WTC11 (cell line): ENCODE measurements at regions not wholly inside any gene's neighbourhood (a gene's known extent, or its start where the extent isn't known, plus 50 kb on each side); places are given as distances from the start of the nearest gene placed in this dataset.

Experiments used
- ATAC-seq: fragments of 200-7000 bp; cut with Tn5 transposase; 2 replicates; pipeline ENCODE4 v1.10.0; 2021; ENCODE audit warnings: mild to moderate bottlenecking, moderate library complexity
- CTCF ChIA-PET: fragments of 300-600 bp; sonication (Branson Sonifier 250); formaldehyde crosslinking; loops from one replicate; lab custom pipeline; 2021; ENCODE audit warnings: antibody characterized with exemption; lab: Charles Lee
- POLR2A ChIA-PET: fragments of 350-600 bp; sonication (Branson Sonifier 250); formaldehyde crosslinking; loops from one replicate; lab custom pipeline; 2021; ENCODE audit warnings: antibody characterized with exemption; lab: Charles Lee
- DNase-seq: peaks from one replicate; pipeline ENCODE4 v3.0.0; 2021; ENCODE audit warnings: low spot score
- H3K27ac Mint-ChIP-seq: 2 replicates; pipeline ENCODE4 v1.8.0; 2021; ENCODE audit warnings: mixed read lengths
- H3K27me3 Mint-ChIP-seq: 2 replicates; pipeline ENCODE4 v1.8.0; 2021; ENCODE audit warnings: low read depth, mild to moderate bottlenecking, moderate library complexity, mixed read lengths
- H3K36me3 Mint-ChIP-seq: 2 replicates; pipeline ENCODE4 v1.8.0; 2021; ENCODE audit warnings: mixed read lengths
- H3K4me1 Mint-ChIP-seq: 2 replicates; pipeline ENCODE4 v1.8.0; 2022; ENCODE audit warnings: mixed read lengths
- H3K4me3 Mint-ChIP-seq: 2 replicates; pipeline ENCODE4 v1.8.0; 2021; ENCODE audit warnings: mild to moderate bottlenecking, moderate library complexity, mixed read lengths
- H3K9me3 Mint-ChIP-seq: 2 replicates; pipeline ENCODE4 v1.8.0; 2021; ENCODE audit warnings: mixed read lengths
- ATF1 ChIP-seq: sonication (generic); formaldehyde crosslinking; IDR thresholded peaks from 2 replicates; pipeline ENCODE4 v1.8.1; 2023; ENCODE audit warnings: mild to moderate bottlenecking, moderate library complexity, missing genetic modification reagents
- ATF3 ChIP-seq: sonication (generic); formaldehyde crosslinking; conservative IDR thresholded peaks from 2 replicates; pipeline ENCODE4 v1.8.1; 2022; ENCODE audit warnings: mild to moderate bottlenecking, missing genetic modification reagents
- CTCF ChIP-seq: fragments of 200-600 bp; IDR thresholded peaks from 2 replicates; pipeline ENCODE4 v1.8.0; 2022; ENCODE audit warnings: antibody characterized with exemption
- E2F4 ChIP-seq: sonication (generic); formaldehyde crosslinking; IDR thresholded peaks from 2 replicates; pipeline ENCODE4 v1.8.1; 2022; ENCODE audit warnings: low read depth, mild to moderate bottlenecking, moderate library complexity, missing genetic modification reagents, borderline replicate concordance
- ELF4 ChIP-seq: sonication (generic); formaldehyde crosslinking; IDR thresholded peaks from 2 replicates; pipeline ENCODE4 v1.8.1; 2022; ENCODE audit warnings: low read depth, mild to moderate bottlenecking, moderate library complexity, missing genetic modification reagents
- ERG ChIP-seq: fragments of 250-450 bp; sonication (Bioruptor Pico); IDR thresholded peaks from 2 replicates; pipeline ENCODE4 v1.8.0; 2021; ENCODE audit warnings: mild to moderate bottlenecking
- FOXK1 ChIP-seq: sonication (generic); formaldehyde crosslinking; IDR thresholded peaks from 2 replicates; pipeline ENCODE4 v1.8.0; 2022; ENCODE audit warnings: mild to moderate bottlenecking, moderate library complexity, missing genetic modification reagents
- GRHL2 ChIP-seq: fragments of 250-450 bp; sonication (Bioruptor Pico); IDR thresholded peaks from 2 replicates; pipeline ENCODE4 v1.8.0; 2022; ENCODE audit warnings: mild to moderate bottlenecking, moderate library complexity; ENCODE audit not compliant: insufficient replicate concordance, severe bottlenecking
- MYBL2 ChIP-seq: sonication (generic); formaldehyde crosslinking; IDR thresholded peaks from 2 replicates; pipeline ENCODE4 v1.8.1; 2023; ENCODE audit warnings: mild to moderate bottlenecking, moderate library complexity, missing genetic modification reagents
- NFATC4 ChIP-seq: fragments of 250-450 bp; sonication (Bioruptor Pico); IDR thresholded peaks from 2 replicates; pipeline ENCODE4 v1.9.0; 2021; ENCODE audit warnings: mild to moderate bottlenecking
- NFYB ChIP-seq: sonication (generic); formaldehyde crosslinking; conservative IDR thresholded peaks from 2 replicates; pipeline ENCODE4 v1.8.0; 2022; ENCODE audit warnings: low read depth, missing genetic modification reagents
- NR3C1 ChIP-seq: sonication (generic); formaldehyde crosslinking; conservative IDR thresholded peaks from 2 replicates; pipeline ENCODE4 v1.8.1; 2023; ENCODE audit warnings: low read depth, mild to moderate bottlenecking, missing genetic modification reagents
- OVOL2 ChIP-seq: fragments of 250-450 bp; sonication (Bioruptor Pico); IDR thresholded peaks from 2 replicates; pipeline ENCODE4 v1.9.0; 2021; ENCODE audit warnings: mild to moderate bottlenecking, borderline replicate concordance
- PRDM15 ChIP-seq: sonication (generic); formaldehyde crosslinking; IDR thresholded peaks from 2 replicates; pipeline ENCODE4 v1.8.0; 2022; ENCODE audit warnings: missing genetic modification reagents
- PRRX2 ChIP-seq: fragments of 250-450 bp; sonication (Bioruptor Pico); IDR thresholded peaks from 2 replicates; pipeline ENCODE4 v1.8.0; 2021; ENCODE audit warnings: mild to moderate bottlenecking
- RELA ChIP-seq: sonication (generic); formaldehyde crosslinking; IDR thresholded peaks from 2 replicates; pipeline ENCODE4 v1.8.1; 2022; ENCODE audit warnings: missing genetic modification reagents, mild to moderate bottlenecking, borderline replicate concordance
- SP1 ChIP-seq: sonication (generic); formaldehyde crosslinking; conservative IDR thresholded peaks from 2 replicates; pipeline ENCODE4 v1.8.1; 2022; ENCODE audit warnings: missing genetic modification reagents
- TEAD1 ChIP-seq: sonication (generic); formaldehyde crosslinking; IDR thresholded peaks from 2 replicates; pipeline ENCODE4 v1.8.0; 2022; ENCODE audit warnings: mild to moderate bottlenecking, missing genetic modification reagents
- TEAD4 ChIP-seq: sonication (generic); formaldehyde crosslinking; IDR thresholded peaks from 2 replicates; pipeline ENCODE4 v1.8.0; 2022; ENCODE audit warnings: mild to moderate bottlenecking, missing genetic modification reagents
- ZNF263 ChIP-seq: sonication (generic); formaldehyde crosslinking; IDR thresholded peaks from 2 replicates; pipeline ENCODE4 v1.8.1; 2022; ENCODE audit warnings: low read depth, mild to moderate bottlenecking, moderate library complexity, missing genetic modification reagents
- ZNF396 ChIP-seq: fragments of 250-450 bp; sonication (Bioruptor Pico); IDR thresholded peaks from 2 replicates; pipeline ENCODE4 v1.8.0; 2021; ENCODE audit warnings: mild to moderate bottlenecking, moderate library complexity, borderline replicate concordance
- ZNF425 ChIP-seq: fragments of 250-450 bp; sonication (Bioruptor Pico); conservative IDR thresholded peaks from 2 replicates; pipeline ENCODE4 v1.9.0; 2021; ENCODE audit warnings: mild to moderate bottlenecking
- ZNF512 ChIP-seq: sonication (generic); formaldehyde crosslinking; IDR thresholded peaks from 2 replicates; pipeline ENCODE4 v1.8.1; 2022; ENCODE audit warnings: missing genetic modification reagents, borderline replicate concordance

- Mint-ChIP-seq H3K27ac (no peak overlapping the region), H3K36me3 (no peaks in the 10 kb centered on the region), H3K27me3 (peaks cover 2% of the 10 kb centered on the region; the same call in 1 of the 2 replicates), H3K9me3 (no peaks in the 10 kb centered on the region), H3K4me3 (no peak overlapping the region), H3K4me1 (peaks cover 11% of the 10 kb centered on the region)
- TF ChIP-seq E2F4 (CRISPR knock-in tag) = no peak
- no peak for TF ChIP-seq FOXK1
- TF ChIP-seq OVOL2 (CRISPR knock-in tag) = no peak
- no peak for TF ChIP-seq SP1 (CRISPR knock-in tag)
- no peak for TF ChIP-seq NFATC4 (CRISPR knock-in tag)
- TF ChIP-seq ATF3 = no peak
- no peak for TF ChIP-seq ZNF512
- TF ChIP-seq MYBL2 (CRISPR knock-in tag) = no peak
- no peak for TF ChIP-seq ZNF425
- no peak for TF ChIP-seq ZNF396 (CRISPR knock-in tag)
- no peak for TF ChIP-seq CTCF
- TF ChIP-seq NR3C1 (CRISPR knock-in tag) = no peak
- TF ChIP-seq PRRX2 (CRISPR knock-in tag) = no peak
- TF ChIP-seq ELF4 (CRISPR knock-in tag) = no peak
- TF ChIP-seq NFYB (CRISPR knock-in tag) = no peak
- no peak for TF ChIP-seq TEAD1 (CRISPR knock-in tag)
- no peak for TF ChIP-seq ZNF263 (CRISPR knock-in tag)
- ATAC-seq (no peak), DNase-seq (no peak)
- ChIA-PET CTCF (interaction anchor here (0.6 kb wide), 1 partner anchor 865 kb away, joined by 3 read pairs; no protein-coding TSS in a partner anchor), POLR2A (no interaction called here)
Observed at GRCh38 chr13:78254113-78254512, 335.5 kb upstream of the EDNRB start.

- Mint-ChIP-seq H3K36me3 (no peaks in the 10 kb centered on the region), H3K4me1 (no peaks in the 10 kb centered on the region), H3K4me3 (no peak overlapping the region), H3K9me3 (no peaks in the 10 kb centered on the region), H3K27me3 (no peaks in the 10 kb centered on the region; the same call in 1 of the 2 replicates), H3K27ac (no peak overlapping the region)
- ChIA-PET POLR2A (no interaction called here), CTCF (no interaction called here)
- ATAC-seq (no peak), DNase-seq (no peak)
- TF ChIP-seq RELA (CRISPR knock-in tag) (no peak), PRDM15 (CRISPR knock-in tag) (no peak), ERG (CRISPR knock-in tag) (no peak), NR3C1 (CRISPR knock-in tag) (no peak), ATF1 (CRISPR knock-in tag) (no peak), GRHL2 (no peak), TEAD4 (CRISPR knock-in tag) (no peak), E2F4 (CRISPR knock-in tag) (no peak)
Observed at GRCh38 chr13:78247362-78247761, 328.7 kb upstream of the EDNRB start.
